HepG2 (cell line): ENCODE measurements at regions not wholly inside any gene's neighbourhood (a gene's known extent, or its start where the extent isn't known, plus 50 kb on each side); places are given as distances from the start of the nearest gene placed in this dataset.

Experiments used
- ATAC-seq: fragments of 200-7000 bp; cut with Tn5 transposase; 3 replicates; pipeline ENCODE4 v1.9.1; 2020; ENCODE audit warnings: mild to moderate bottlenecking, moderate library complexity
- BruUV-seq: library from RNA; stranded (reverse); fragments of 400-500 nt; replicated peaks from 2 replicates; lab custom pipeline; 2021; lab: Mats Ljungman, UMichigan
- CTCF ChIA-PET: fragments of 300-600 bp; formaldehyde crosslinking; extraction: SDS; loops from one replicate; lab custom pipeline; 2021; ENCODE audit warnings: low total read pairs, inconsistent platforms, low intra/inter-chr PET ratio; lab: Yijun Ruan, JAX
- POLR2A ChIA-PET: fragments of 350-600 bp; sonication (Branson Sonifier 250); formaldehyde crosslinking; loops from one replicate; lab custom pipeline; 2020; ENCODE audit warnings: antibody characterized with exemption, inconsistent platforms; lab: Yijun Ruan, JAX
- DNase-seq: peaks from one replicate; pipeline ENCODE4 v3.0.0-alpha.2; 2015; ENCODE audit warnings: low spot score
- FAIRE-seq: peaks from 3 replicates; lab custom pipeline; 2011; peaks lifted over from hg19 to GRCh38; lab: Jason Lieb, UNC
- H2AFZ ChIP-seq: one replicate; pipeline ENCODE4 v1.6.1; 2011; ENCODE audit warnings: low read length, inconsistent platforms
- H3K27ac ChIP-seq: fragments of 300-600 bp; 3 replicates; pipeline ENCODE4 v1.8.0; 2011; ENCODE audit warnings: mixed run types, mild to moderate bottlenecking, mixed read lengths, low read length, inconsistent platforms; ENCODE audit not compliant: insufficient read depth; ENCODE audit errors: extremely low read length
- H3K27me3 ChIP-seq, 2 experiments: fragments of 200-600 bp in 1 of 2; 2 replicates in 1 of 2; 3 replicates in 1 of 2; pipeline versions ENCODE4 v1.6.0 to v1.8.0; 2011; ENCODE audit warnings: low read length in 2 of 2, mild to moderate bottlenecking in 2 of 2, moderate library complexity in 2 of 2, inconsistent platforms in 1 of 2; ENCODE audit not compliant: insufficient read depth in 2 of 2, control insufficient read depth in 1 of 2
- H3K36me3 ChIP-seq, 2 experiments: fragments of 200-600 bp in 1 of 2; replicated peaks in 1 of 2; 2 replicates in 1 of 2; 3 replicates in 1 of 2; pipeline versions ENCODE4 v1.5.1 to v1.8.0; 2011; ENCODE audit warnings: low read length in 2 of 2, inconsistent platforms in 1 of 2; ENCODE audit not compliant: insufficient read depth in 2 of 2, control insufficient read depth in 1 of 2
- H3K4me1 ChIP-seq: 2 replicates; pipeline ENCODE4 v1.5.1; 2012; ENCODE audit warnings: low read length, inconsistent platforms; ENCODE audit not compliant: insufficient read depth
- H3K4me2 ChIP-seq: 2 replicates; pipeline ENCODE4 v1.6.0; 2011; ENCODE audit warnings: low read depth, low read length, inconsistent platforms
- H3K4me3 ChIP-seq, 3 experiments: fragments of 200-600 bp in 1 of 3; sonication (generic), shearing (Covaris generic) in 1 of 3; replicated peaks in 1 of 3; 2 replicates each; pipeline ENCODE4 v1.5.1; 2011 to 2016; ENCODE audit warnings: low read length in 3 of 3, inconsistent platforms in 2 of 3, low read depth in 2 of 3, mild to moderate bottlenecking in 2 of 3, control low read depth in 1 of 3, mixed read lengths in 1 of 3; ENCODE audit not compliant: insufficient read depth in 1 of 3
- H3K79me2 ChIP-seq: one replicate; pipeline ENCODE4 v1.6.1; 2011; ENCODE audit warnings: low read length, inconsistent platforms; ENCODE audit not compliant: insufficient read depth
- H3K9ac ChIP-seq: 2 replicates; pipeline ENCODE4 v1.6.0; 2011; ENCODE audit warnings: mild to moderate bottlenecking, low read depth, low read length, inconsistent platforms; ENCODE audit not compliant: insufficient read depth
- H3K9me3 ChIP-seq: 2 replicates; pipeline ENCODE4 v1.5.1; 2012; ENCODE audit warnings: mild to moderate bottlenecking, low read length
- H4K20me1 ChIP-seq: 2 replicates; pipeline ENCODE4 v1.6.0; 2011; ENCODE audit warnings: inconsistent platforms, mild to moderate bottlenecking, low read length, moderate library complexity; ENCODE audit not compliant: insufficient read depth
- AGO1 ChIP-seq: fragments of 200-400 bp; formaldehyde crosslinking; IDR thresholded peaks from 2 replicates; pipeline ENCODE4 v1.6.1; 2017; ENCODE audit warnings: mild to moderate bottlenecking, low read depth, low read length, moderate library complexity; ENCODE audit not compliant: poor library complexity, severe bottlenecking
- CCAR2 ChIP-seq: fragments of 200-400 bp; formaldehyde crosslinking; optimal IDR thresholded peaks from 2 replicates; pipeline ENCODE3; 2018; ENCODE audit warnings: low read depth, mild to moderate bottlenecking, low read length, moderate library complexity
- ELF1 ChIP-seq: sonication (generic); formaldehyde crosslinking; IDR thresholded peaks from 2 replicates; pipeline ENCODE4 v1.4.0; 2020; ENCODE audit warnings: missing genetic modification reagents
- HNRNPUL1 ChIP-seq: fragments of 200-400 bp; formaldehyde crosslinking; IDR thresholded peaks from 2 replicates; pipeline ENCODE4 v1.6.1; 2017; ENCODE audit warnings: low read depth, mild to moderate bottlenecking, low read length, moderate library complexity
- KDM4B ChIP-seq: sonication (generic); formaldehyde crosslinking; IDR thresholded peaks from 2 replicates; pipeline ENCODE4 v1.4.0; 2020; ENCODE audit warnings: missing genetic modification reagents
- MAFF ChIP-seq: IDR thresholded peaks from 2 replicates; pipeline ENCODE4 v1.6.1; 2011; ENCODE audit warnings: low read depth, low read length, improper control_type of control experiment
- MAFK ChIP-seq, 2 experiments: IDR thresholded peaks in 1 of 2; conservative IDR thresholded peaks in 1 of 2; 2 replicates each; pipeline ENCODE4 v1.6.1; 2011; ENCODE audit warnings: improper control_type of control experiment in 2 of 2, low read length in 2 of 2
- ZBTB21 ChIP-seq: sonication (generic); formaldehyde crosslinking; IDR thresholded peaks from 2 replicates; pipeline ENCODE4 v1.4.0; 2020; ENCODE audit warnings: missing genetic modification reagents
- ZIK1 ChIP-seq: sonication (generic); formaldehyde crosslinking; IDR thresholded peaks from 2 replicates; pipeline ENCODE4 v1.5.0; 2020; ENCODE audit warnings: mild to moderate bottlenecking, low read depth, missing genetic modification reagents, borderline replicate concordance
- ZNF367 ChIP-seq: sonication (generic); formaldehyde crosslinking; IDR thresholded peaks from 2 replicates; pipeline ENCODE4 v1.4.0; 2020; ENCODE audit warnings: missing genetic modification reagents, borderline replicate concordance
- ZNF598 ChIP-seq: sonication (generic); formaldehyde crosslinking; IDR thresholded peaks from 2 replicates; pipeline ENCODE4 v1.5.1; 2020; ENCODE audit warnings: mild to moderate bottlenecking, missing genetic modification reagents, borderline replicate concordance
- ZNF605 ChIP-seq: sonication (generic); formaldehyde crosslinking; IDR thresholded peaks from 2 replicates; pipeline ENCODE4 v1.8.0; 2022; ENCODE audit warnings: mild to moderate bottlenecking, missing genetic modification reagents
- ZNF777 ChIP-seq: sonication (generic); formaldehyde crosslinking; IDR thresholded peaks from 2 replicates; pipeline ENCODE4 v1.4.0; 2020; ENCODE audit warnings: missing genetic modification reagents
- ZNF790 ChIP-seq: sonication (generic); formaldehyde crosslinking; IDR thresholded peaks from 2 replicates; pipeline ENCODE4 v1.8.0; 2022; ENCODE audit warnings: missing genetic modification reagents, mild to moderate bottlenecking, borderline replicate concordance
- WGBS: methylation state at CpG from one replicate; pipeline ENCODE4 v1.1.6; 2017; ENCODE audit warnings: low lambda C conversion rate; 5-methylcytosine and 5-hydroxymethylcytosine counted together
- in situ Hi-C: cut with HindIII; loops from 2 replicates; pipeline ENCODE4 v1.10.0; 2017; ENCODE audit warnings: low pct_unique_long_range_greater_than_20kb; ENCODE audit not compliant: extremely low pct_ligation_motif_present
- intact Hi-C: fragments of 100-400 bp; cut with micrococcal nuclease; formaldehyde crosslinking; loops from one replicate; pipeline ENCODE4 v1.10.0; 2022; ENCODE audit not compliant: unreplicated experiment
- TF ChIP-seq, protein P1 (sequence below): IDR thresholded peaks from 2 replicates; pipeline ENCODE4 v1.6.1; 2012; ENCODE audit warnings: low read length, improper control_type of control experiment
- TF ChIP-seq, protein P2 (sequence below): sonication (generic); formaldehyde crosslinking; IDR thresholded peaks from 2 replicates; pipeline ENCODE4 v1.4.0; 2020; ENCODE audit warnings: mild to moderate bottlenecking, low read depth, missing genetic modification reagents

DNA sequence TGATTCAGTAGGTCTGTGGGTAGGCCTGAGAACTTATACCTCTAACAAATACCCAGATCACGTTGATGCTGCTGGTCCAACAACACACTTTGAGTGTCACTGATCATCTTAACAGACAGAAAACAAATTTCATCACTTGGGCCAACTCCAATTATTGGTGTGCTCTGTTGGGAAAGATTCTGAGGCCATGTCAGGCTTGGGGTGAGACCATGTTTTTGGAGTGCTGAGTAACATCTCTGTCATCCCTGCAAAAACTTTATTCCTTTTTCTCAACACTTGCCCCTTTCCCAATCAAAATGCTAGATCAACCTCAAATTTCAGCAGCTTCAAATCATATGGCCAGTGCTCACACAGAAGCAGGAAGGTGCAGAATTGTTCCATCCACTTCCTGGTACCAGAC lies 108.8 kb upstream of the TENT5A start:
- Histone ChIP-seq H3K27me3 (no peaks in the 10 kb centered on the region), H3K79me2 (no peaks in the 10 kb centered on the region), H3K27ac (no peak overlapping the region), H4K20me1 (no peaks in the 10 kb centered on the region), H3K9me3 (no peaks in the 10 kb centered on the region), H3K9ac (no peak overlapping the region), H3K4me3 (no peak overlapping the region), H3K4me1 (peaks cover 40% of the 10 kb centered on the region), H3K36me3 (no peaks in the 10 kb centered on the region), H2AFZ (no peak overlapping the region), H3K4me2 (no peak overlapping the region)
- no TSS peak for BruUV-seq
- intact Hi-C loops (no loop called here), in situ Hi-C loops (no loop called here)
- ATAC-seq (no peak), DNase-seq (no peak), FAIRE-seq (no peak)
- no peak for TF ChIP-seq ZNF790 (CRISPR knock-in tag)
- no peak for TF ChIP-seq ELF1
- TF ChIP-seq CCAR2, result no peak
- TF ChIP-seq ZBTB21 (CRISPR knock-in tag), result no peak
- no peak for TF ChIP-seq ZNF598 (CRISPR knock-in tag)
- no peak for TF ChIP-seq ZNF605
- TF ChIP-seq HNRNPUL1, result no peak
- TF ChIP-seq, protein P1, sequence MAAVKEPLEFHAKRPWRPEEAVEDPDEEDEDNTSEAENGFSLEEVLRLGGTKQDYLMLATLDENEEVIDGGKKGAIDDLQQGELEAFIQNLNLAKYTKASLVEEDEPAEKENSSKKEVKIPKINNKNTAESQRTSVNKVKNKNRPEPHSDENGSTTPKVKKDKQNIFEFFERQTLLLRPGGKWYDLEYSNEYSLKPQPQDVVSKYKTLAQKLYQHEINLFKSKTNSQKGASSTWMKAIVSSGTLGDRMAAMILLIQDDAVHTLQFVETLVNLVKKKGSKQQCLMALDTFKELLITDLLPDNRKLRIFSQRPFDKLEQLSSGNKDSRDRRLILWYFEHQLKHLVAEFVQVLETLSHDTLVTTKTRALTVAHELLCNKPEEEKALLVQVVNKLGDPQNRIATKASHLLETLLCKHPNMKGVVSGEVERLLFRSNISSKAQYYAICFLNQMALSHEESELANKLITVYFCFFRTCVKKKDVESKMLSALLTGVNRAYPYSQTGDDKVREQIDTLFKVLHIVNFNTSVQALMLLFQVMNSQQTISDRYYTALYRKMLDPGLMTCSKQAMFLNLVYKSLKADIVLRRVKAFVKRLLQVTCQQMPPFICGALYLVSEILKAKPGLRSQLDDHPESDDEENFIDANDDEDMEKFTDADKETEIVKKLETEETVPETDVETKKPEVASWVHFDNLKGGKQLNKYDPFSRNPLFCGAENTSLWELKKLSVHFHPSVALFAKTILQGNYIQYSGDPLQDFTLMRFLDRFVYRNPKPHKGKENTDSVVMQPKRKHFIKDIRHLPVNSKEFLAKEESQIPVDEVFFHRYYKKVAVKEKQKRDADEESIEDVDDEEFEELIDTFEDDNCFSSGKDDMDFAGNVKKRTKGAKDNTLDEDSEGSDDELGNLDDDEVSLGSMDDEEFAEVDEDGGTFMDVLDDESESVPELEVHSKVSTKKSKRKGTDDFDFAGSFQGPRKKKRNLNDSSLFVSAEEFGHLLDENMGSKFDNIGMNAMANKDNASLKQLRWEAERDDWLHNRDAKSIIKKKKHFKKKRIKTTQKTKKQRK, result no peak
- no peak for TF ChIP-seq ZIK1 (CRISPR knock-in tag)
- no peak for TF ChIP-seq KDM4B (CRISPR knock-in tag)
- TF ChIP-seq ZNF367 (CRISPR knock-in tag), result no peak
- no peak for TF ChIP-seq ZNF777 (CRISPR knock-in tag)
- TF ChIP-seq MAFF, result no peak
- TF ChIP-seq MAFK (conservative IDR thresholded peaks at IDR 0.05 in 1 of 2, IDR thresholded peaks at IDR 0.05 in 1 of 2; ENCODE audit: low read length in 2 of 2), result no peak
- TF ChIP-seq AGO1, result no peak
- TF ChIP-seq, protein P2, sequence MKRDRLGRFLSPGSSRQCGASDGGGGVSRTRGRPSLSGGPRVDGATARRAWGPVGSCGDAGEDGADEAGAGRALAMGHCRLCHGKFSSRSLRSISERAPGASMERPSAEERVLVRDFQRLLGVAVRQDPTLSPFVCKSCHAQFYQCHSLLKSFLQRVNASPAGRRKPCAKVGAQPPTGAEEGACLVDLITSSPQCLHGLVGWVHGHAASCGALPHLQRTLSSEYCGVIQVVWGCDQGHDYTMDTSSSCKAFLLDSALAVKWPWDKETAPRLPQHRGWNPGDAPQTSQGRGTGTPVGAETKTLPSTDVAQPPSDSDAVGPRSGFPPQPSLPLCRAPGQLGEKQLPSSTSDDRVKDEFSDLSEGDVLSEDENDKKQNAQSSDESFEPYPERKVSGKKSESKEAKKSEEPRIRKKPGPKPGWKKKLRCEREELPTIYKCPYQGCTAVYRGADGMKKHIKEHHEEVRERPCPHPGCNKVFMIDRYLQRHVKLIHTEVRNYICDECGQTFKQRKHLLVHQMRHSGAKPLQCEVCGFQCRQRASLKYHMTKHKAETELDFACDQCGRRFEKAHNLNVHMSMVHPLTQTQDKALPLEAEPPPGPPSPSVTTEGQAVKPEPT (CRISPR knock-in tag), result no peak
- CTCF ChIA-PET, result no interaction called here
- POLR2A ChIA-PET, result no interaction called here
- WGBS, result 100% methylated on average over 1 of the region's 1 CpG
